Pancreas (tissue), 10 donors: ENCODE measurements at regions not wholly inside any gene's neighbourhood (a gene's known extent, or its start where the extent isn't known, plus 50 kb on each side); places are given as distances from the start of the nearest gene placed in this dataset.

Experiments
- ATAC-seq, 4 donors: fragments of 200-7000 bp; cut with Tn5 transposase; one replicate each; pipeline versions ENCODE4 v1.8.0 to v1.9.1; 2020; ENCODE audit warnings: mild to moderate bottlenecking in 4 of 4, moderate library complexity in 4 of 4
- DNase-seq, 6 donors: peaks; one replicate each; pipeline ENCODE4 v3.0.0-alpha.2; 2020
- FAIRE-seq: peaks from 2 replicates; lab custom pipeline; 2012; peaks lifted over from hg19 to GRCh38; lab: Jason Lieb, UNC
- H3K27ac ChIP-seq, 4 donors: fragments of 200-600 bp; sonication (generic); 1 replicate in 3 of 4; 2 replicates in 1 of 4; pipeline versions ENCODE4 v1.5.0 to v1.8.0; 2020
- H3K27me3 ChIP-seq, 4 donors: fragments of 200-600 bp; one replicate each; pipeline ENCODE4 v1.8.0; 2021
- H3K36me3 ChIP-seq, 3 donors: fragments of 200-600 bp; sonication (generic) in 1 of 3; one replicate each; pipeline versions ENCODE4 v1.5.0 to v1.8.0; 2020 to 2021
- H3K4me1 ChIP-seq, 3 donors: fragments of 200-600 bp; one replicate each; pipeline ENCODE4 v1.8.0; 2021
- H3K4me3 ChIP-seq, 4 donors: fragments of 200-600 bp; sonication (generic) in 2 of 4; one replicate each; pipeline versions ENCODE4 v1.5.0 to v1.8.0; 2020 to 2021
- H3K9me3 ChIP-seq, 4 donors: fragments of 200-600 bp; one replicate each; pipeline ENCODE4 v1.8.0; 2021
- CTCF ChIP-seq, 4 donors: fragments of 200-600 bp; sonication (generic) in 3 of 4; IDR thresholded peaks; one replicate each; pipeline versions ENCODE4 v1.5.0 to v1.8.0; 2021; ENCODE audit warnings: antibody characterized with exemption in 4 of 4
- WGBS, 2 donors: extraction: QIAGEN DNeasy Blood & Tissue Kit; methylation state at CpG; one replicate each; pipeline ENCODE4 v1.1.7; 2013; 5-methylcytosine and 5-hydroxymethylcytosine counted together
- intact Hi-C, 3 donors: fragments of 100-400 bp; cut with DNase I; formaldehyde crosslinking; loops; one replicate each; pipeline versions ENCODE4 v1.11.1 to v1.14.2; 2022
- donor health status: healthy with polysubstance abuse.
- donor health status: DM: no; HTN: no; CAD: no; lungs with moderate emphysema.
- donor health status: DM: no; HTN: no; CAD: no.
- donor health status: control.
- donor health status: control.
- donor health status: Bipolar disorder and iron deficiency.
- donor health status: DM: yes; HTN: yes; CAD: no.
- donor health status: DM: no; HTN: no; CAD: no.
- donor health status: DM: no; HTN: no; CAD: no.
- donor health status: DM: yes; HTN: yes; CAD: no.

- Histone ChIP-seq H3K36me3 (no peaks in the 10 kb centered on the region), H3K9me3 (no peaks in the 10 kb centered on the region), H3K4me3 (no peak overlapping the region), H3K27ac (no peak overlapping the region), H3K27me3 (no peaks in the 10 kb centered on the region), H3K4me1 (no peaks in the 10 kb centered on the region)
- 31 to 40% methylated on average over 5 of the region's 5 CpGs for WGBS, 2 donors
- TF ChIP-seq CTCF (IDR thresholded peaks at IDR 0.05), result peak; percentile 50 to 77 (median 69)
- ATAC-seq (peak; percentile 86 to 98 (median 96)), FAIRE-seq (peak; percentile 5), DNase-seq (peak in 4 of 6 donors; percentile 33 to 65 (median 46))
- intact Hi-C loops, result loop anchor here in 1 of 3 donors (5.0 to 10.0 kb wide), 2 partner anchors 543 to 960 kb away; no protein-coding TSS in a partner anchor
Observed at GRCh38 chr3:159804726-159805410, 183.8 kb upstream of the IL12A start.

- FAIRE-seq, result no peak
- peak in 1 of 4 donors; percentile 29 for ATAC-seq
- Histone ChIP-seq H3K27ac (no peak overlapping the region), H3K4me3 (no peak overlapping the region), H3K9me3 (no peaks in the 10 kb centered on the region), H3K27me3 (no peaks in the 10 kb centered on the region), H3K4me1 (no peaks in the 10 kb centered on the region), H3K36me3 (no peaks in the 10 kb centered on the region)
- intact Hi-C loops, result loop anchor here in 1 of 3 donors (5.0 to 10.0 kb wide), 2 partner anchors 543 to 961 kb away; no protein-coding TSS in a partner anchor
- WGBS, 2 donors, result 18 to 21% methylated on average over 1 of the region's 1 CpG
- no peak for DNase-seq
- peak in 1 of 4 donors; percentile 2 for TF ChIP-seq CTCF (IDR thresholded peaks at IDR 0.05)
Observed at GRCh38 chr3:159805411-159805772, 183.2 kb upstream of the IL12A start.

- ATAC-seq (peak in 1 of 4 donors; percentile 20), FAIRE-seq (no peak), DNase-seq (no peak)
- Histone ChIP-seq H3K4me1 (no peaks in the 10 kb centered on the region), H3K36me3 (no peaks in the 10 kb centered on the region), H3K27me3 (no peaks in the 10 kb centered on the region), H3K4me3 (no peak overlapping the region), H3K9me3 (no peaks in the 10 kb centered on the region), H3K27ac (no peak overlapping the region)
- intact Hi-C loops, result loop anchor here in 1 of 3 donors (5.0 to 10.0 kb wide), 2 partner anchors 544 to 962 kb away; no protein-coding TSS in a partner anchor
- 57 to 59% methylated on average over 5 of the region's 5 CpGs for WGBS, 2 donors
- TF ChIP-seq CTCF (IDR thresholded peaks at IDR 0.05), result no peak
Observed at GRCh38 chr3:159806412-159806811, 182.2 kb upstream of the IL12A start.

- H3K36me3 ChIP-seq, result no peaks in the 10 kb centered on the region
- no peak for TF ChIP-seq CTCF (IDR thresholded peaks at IDR 0.05)
- H3K4me3 ChIP-seq, result no peak overlapping the region
- ATAC-seq (no peak), FAIRE-seq (no peak), DNase-seq (no peak)
- no peaks in the 10 kb centered on the region for H3K27me3 ChIP-seq
- WGBS, 2 donors, result 37 to 44% methylated on average over 3 of the region's 3 CpGs
- intact Hi-C loops, result loop anchor here in 1 of 3 donors (5.0 to 10.0 kb wide), 2 partner anchors 545 to 963 kb away; no protein-coding TSS in a partner anchor
- H3K27ac ChIP-seq, result no peak overlapping the region
- H3K4me1 ChIP-seq, result no peaks in the 10 kb centered on the region
- H3K9me3 ChIP-seq, result no peaks in the 10 kb centered on the region
Observed at GRCh38 chr3:159807137-159808040, 181.2 kb upstream of the IL12A start.
